Spinal cord (tissue), 9 donors: ENCODE measurements at regions not wholly inside any gene's neighbourhood (a gene's known extent, or its start where the extent isn't known, plus 50 kb on each side); places are given as distances from the start of the nearest gene placed in this dataset.

ENCODE experiments used
- DNase-seq, 6 donors: peaks; one replicate each; pipeline versions ENCODE4 v3.0.0 to v3.0.0-alpha.2; 2013 to 2015; ENCODE audit warnings: low spot score in 6 of 6, low read depth in 4 of 6
- H3K27ac ChIP-seq: one replicate; pipeline ENCODE4 v1.5.1; 2013; ENCODE audit warnings: low read depth, low read length, control low read depth
- H3K27me3 ChIP-seq: one replicate; pipeline ENCODE4 v1.6.1; 2013; ENCODE audit warnings: low read length; ENCODE audit not compliant: control insufficient read depth, insufficient read depth
- H3K36me3 ChIP-seq: one replicate; pipeline ENCODE4 v1.6.1; 2013; ENCODE audit warnings: low read length; ENCODE audit not compliant: control insufficient read depth, insufficient read depth
- H3K4me1 ChIP-seq: one replicate; pipeline ENCODE4 v1.6.1; 2013; ENCODE audit warnings: low read length; ENCODE audit not compliant: control insufficient read depth, insufficient read depth
- H3K4me3 ChIP-seq: one replicate; pipeline ENCODE4 v1.5.1; 2013; ENCODE audit warnings: low read depth, low read length, control low read depth
- H3K9me3 ChIP-seq: one replicate; pipeline ENCODE4 v1.6.1; 2013; ENCODE audit warnings: low read length; ENCODE audit not compliant: control insufficient read depth, insufficient read depth
- WGBS: methylation state at CpG from one replicate; pipeline ENCODE4 v1.1.5; 2013; ENCODE audit warnings: missing lambda C conversion rate; ENCODE audit not compliant: insufficient coverage; 5-methylcytosine and 5-hydroxymethylcytosine counted together
- donor health status: healthy.

DNA sequence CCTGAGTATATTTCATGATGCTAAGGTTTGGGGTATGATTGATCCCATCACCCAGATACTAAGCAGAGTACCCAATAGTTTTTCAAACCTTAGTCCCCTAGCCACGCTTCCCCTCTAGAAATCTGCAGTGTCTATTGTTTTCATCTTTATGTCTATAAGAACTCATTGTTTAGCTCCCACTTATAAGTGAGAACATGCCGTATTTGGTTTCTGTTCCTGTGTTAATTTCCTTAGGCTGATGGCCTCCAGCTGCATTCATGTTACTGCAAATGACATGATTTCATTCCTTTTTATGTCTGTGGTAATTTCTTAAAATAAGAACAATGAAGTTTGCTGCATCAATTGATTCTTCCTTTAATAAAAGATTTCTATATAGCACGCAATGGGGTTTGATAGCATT lies 301.3 kb downstream of the PLPP3 start:
- no peak overlapping the region for H3K27ac ChIP-seq
- WGBS = no CpG with 5 or more reads among the region's 3 CpGs
- H3K36me3 ChIP-seq = no peaks in the 10 kb centered on the region
- no peak for DNase-seq
- H3K27me3 ChIP-seq = no peaks in the 10 kb centered on the region
- no peak overlapping the region for H3K4me3 ChIP-seq
- H3K4me1 ChIP-seq = no peaks in the 10 kb centered on the region
- no peaks in the 10 kb centered on the region for H3K9me3 ChIP-seq

DNA sequence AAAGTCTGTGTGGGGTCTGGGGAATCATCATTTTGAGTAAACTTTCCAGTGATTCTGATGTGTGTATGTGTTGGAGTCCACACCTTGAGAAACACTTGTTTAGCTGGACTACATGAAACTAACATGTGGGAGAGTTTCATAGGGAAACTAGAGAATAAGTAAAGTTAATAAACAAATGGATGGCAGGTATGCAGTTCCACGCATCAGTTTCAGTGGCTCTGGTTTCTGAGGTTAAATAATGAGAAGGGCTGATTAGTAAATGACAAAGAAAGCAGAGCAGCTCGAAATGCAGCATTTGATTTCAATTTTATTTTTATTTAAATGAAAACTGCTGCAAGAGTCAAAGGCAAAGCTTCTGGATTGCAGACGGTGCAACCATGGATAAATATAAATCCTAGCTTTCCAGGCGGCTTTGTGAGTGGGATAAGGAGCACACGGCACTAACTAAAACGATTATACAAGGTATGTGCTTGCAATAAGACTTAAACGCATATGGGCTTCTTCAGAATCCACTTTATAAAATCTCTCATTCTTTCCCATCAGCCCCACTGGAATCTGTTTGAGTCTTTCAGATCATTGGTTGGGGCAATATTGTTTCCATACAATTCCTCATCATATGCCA lies 310.7 kb downstream of the PLPP3 start:
- Histone ChIP-seq H3K4me1 (no peaks in the 10 kb centered on the region), H3K27me3 (no peaks in the 10 kb centered on the region), H3K27ac (no peak overlapping the region), H3K36me3 (no peaks in the 10 kb centered on the region), H3K9me3 (no peaks in the 10 kb centered on the region), H3K4me3 (no peak overlapping the region)
- WGBS = 76% methylated on average over 3 of the region's 7 CpGs
- DNase-seq = no peak

DNA sequence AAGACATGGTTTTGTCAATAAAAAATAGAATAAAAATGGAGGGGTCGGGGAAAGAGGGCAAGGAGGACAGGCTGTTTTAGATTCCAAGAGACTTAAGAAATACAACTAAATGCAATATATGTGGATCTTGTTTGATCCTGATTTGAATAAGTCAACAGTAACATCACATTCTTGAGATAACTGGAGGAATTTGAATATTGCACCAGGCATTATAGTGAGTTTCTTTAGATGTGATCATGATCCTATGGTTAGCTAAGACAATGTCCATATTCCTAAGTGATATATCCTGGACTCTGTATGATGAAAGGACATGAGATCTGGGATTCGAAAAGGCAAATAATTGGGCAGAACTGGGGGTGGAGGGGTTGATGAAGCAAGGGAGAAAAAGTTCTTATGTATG lies 311.8 kb downstream of the PLPP3 start:
- Histone ChIP-seq H3K4me3 (no peak overlapping the region), H3K27ac (no peak overlapping the region), H3K27me3 (no peaks in the 10 kb centered on the region), H3K36me3 (no peaks in the 10 kb centered on the region), H3K4me1 (no peaks in the 10 kb centered on the region), H3K9me3 (no peaks in the 10 kb centered on the region)
- no CpG with 5 or more reads among the region's 2 CpGs for WGBS
- no peak for DNase-seq

DNA sequence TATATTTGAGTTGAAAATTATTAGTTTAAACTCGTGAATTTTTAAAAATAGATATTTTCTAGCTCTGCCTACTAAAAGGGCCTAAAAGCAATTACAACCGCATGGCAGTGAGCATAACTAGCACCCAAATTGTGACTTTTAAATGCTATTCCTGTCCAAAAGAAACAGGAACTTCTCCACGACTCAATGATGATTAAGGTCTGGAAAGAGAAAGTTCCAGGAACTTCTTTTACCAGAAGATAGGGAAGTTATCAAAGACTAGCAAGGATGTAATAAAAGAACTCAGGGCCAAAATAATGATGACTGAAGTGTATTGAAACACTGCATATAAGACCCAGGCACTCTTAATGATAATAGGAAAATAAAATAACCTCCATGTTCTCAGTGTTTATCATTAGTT lies 313.0 kb downstream of the PLPP3 start:
- WGBS = 100% methylated on average over 1 of the region's 3 CpGs

DNA sequence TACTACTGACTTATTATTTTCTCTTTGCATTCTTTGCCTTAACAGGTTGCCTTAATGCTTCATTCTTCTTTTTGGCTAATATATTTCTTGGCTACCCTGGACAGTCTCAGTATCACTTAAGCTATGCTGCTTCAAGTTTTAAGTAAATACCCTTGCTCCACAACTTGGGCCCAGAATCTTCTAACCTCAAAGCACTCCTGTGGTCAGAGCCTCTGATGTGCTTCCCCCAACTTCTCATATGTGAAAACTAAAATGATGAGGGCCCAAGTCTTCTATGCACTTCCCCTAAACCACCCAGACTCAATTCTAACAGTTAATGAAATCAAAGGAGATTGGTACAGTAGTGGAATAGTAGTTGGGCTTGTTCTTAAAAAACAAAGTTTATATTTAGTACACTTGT lies 314.1 kb downstream of the PLPP3 start:
- Histone ChIP-seq H3K4me3 (no peak overlapping the region), H3K9me3 (no peaks in the 10 kb centered on the region), H3K27me3 (no peaks in the 10 kb centered on the region), H3K4me1 (no peaks in the 10 kb centered on the region), H3K36me3 (no peaks in the 10 kb centered on the region), H3K27ac (no peak overlapping the region)
- DNase-seq = no peak

More for the DNA sequence above, 313.0 kb downstream of the PLPP3 start:
- DNase-seq = no peak
- Histone ChIP-seq H3K36me3 (no peaks in the 10 kb centered on the region), H3K9me3 (no peaks in the 10 kb centered on the region), H3K27me3 (no peaks in the 10 kb centered on the region), H3K4me3 (no peak overlapping the region), H3K27ac (no peak overlapping the region), H3K4me1 (no peaks in the 10 kb centered on the region)

DNA sequence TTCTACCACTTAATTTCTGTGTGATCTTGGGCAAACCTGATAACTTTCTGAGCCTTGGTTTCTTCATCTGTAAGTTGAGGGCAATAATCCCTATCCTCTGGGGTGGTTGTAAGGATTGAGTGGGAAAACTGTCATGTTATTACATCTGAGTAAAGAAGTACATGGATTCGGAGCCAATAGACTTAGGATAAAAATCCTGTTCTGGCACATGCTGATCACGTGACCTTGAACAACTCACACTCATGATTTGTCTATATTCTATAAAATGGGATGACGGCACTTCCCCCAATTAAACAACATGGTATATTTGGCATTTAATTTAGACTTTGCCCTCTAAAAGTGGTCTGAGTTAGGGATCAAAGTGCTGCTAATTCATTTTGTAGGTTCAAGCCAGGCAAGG lies 315.5 kb downstream of the PLPP3 start:
- WGBS = no CpG with 5 or more reads among the region's 3 CpGs
- Histone ChIP-seq H3K27me3 (no peaks in the 10 kb centered on the region), H3K9me3 (no peaks in the 10 kb centered on the region), H3K4me1 (no peaks in the 10 kb centered on the region), H3K4me3 (no peak overlapping the region), H3K27ac (no peak overlapping the region), H3K36me3 (no peaks in the 10 kb centered on the region)
- no peak for DNase-seq

DNA sequence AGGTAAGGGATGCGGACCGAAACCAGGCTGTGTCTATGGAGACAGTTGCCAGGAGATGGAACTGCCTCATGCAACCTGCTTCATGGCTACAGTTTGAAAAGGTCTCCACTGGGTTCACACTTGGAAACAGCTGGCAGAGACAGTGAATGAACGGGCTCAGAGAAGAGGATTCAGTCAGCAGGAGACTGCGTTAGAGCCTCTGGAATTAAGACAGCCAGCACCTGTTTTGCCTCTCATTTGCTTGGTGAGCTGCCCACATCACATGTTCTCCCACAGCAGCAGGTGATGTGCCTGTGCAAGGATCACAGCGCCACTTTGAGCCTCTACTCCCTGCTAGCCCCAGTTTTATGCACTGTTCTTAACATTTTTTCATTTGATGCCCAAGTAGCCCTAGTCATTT lies 321.0 kb downstream of the PLPP3 start:
- 52% methylated on average over 4 of the region's 5 CpGs for WGBS
- Histone ChIP-seq H3K4me1 (no peaks in the 10 kb centered on the region), H3K36me3 (no peaks in the 10 kb centered on the region), H3K27me3 (no peaks in the 10 kb centered on the region), H3K9me3 (no peaks in the 10 kb centered on the region), H3K27ac (no peak overlapping the region), H3K4me3 (no peak overlapping the region)
- peak in 1 of 6 donors; percentile 64 for DNase-seq

DNA sequence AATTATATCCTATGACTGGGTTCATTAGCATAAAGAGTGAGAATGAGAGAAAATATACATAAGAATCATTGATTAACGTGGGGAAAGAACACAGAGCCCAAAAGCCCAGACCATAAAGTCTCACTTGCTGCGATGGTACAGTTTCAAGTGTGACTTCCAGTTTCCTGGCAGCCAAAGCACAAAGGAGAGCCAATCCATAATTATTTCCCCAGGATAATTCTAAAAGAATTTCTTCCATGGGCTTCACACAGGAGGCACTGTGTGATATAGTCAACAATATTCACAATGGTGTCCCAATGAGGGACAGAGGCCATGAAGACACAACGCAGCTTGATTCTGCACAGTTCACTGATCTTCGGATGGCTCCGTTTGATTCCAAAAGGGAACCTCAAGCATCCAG lies 321.6 kb downstream of the PLPP3 start:
- no peak for DNase-seq
- 78% methylated on average over 4 of the region's 5 CpGs for WGBS
- no peak overlapping the region for H3K27ac ChIP-seq

DNA sequence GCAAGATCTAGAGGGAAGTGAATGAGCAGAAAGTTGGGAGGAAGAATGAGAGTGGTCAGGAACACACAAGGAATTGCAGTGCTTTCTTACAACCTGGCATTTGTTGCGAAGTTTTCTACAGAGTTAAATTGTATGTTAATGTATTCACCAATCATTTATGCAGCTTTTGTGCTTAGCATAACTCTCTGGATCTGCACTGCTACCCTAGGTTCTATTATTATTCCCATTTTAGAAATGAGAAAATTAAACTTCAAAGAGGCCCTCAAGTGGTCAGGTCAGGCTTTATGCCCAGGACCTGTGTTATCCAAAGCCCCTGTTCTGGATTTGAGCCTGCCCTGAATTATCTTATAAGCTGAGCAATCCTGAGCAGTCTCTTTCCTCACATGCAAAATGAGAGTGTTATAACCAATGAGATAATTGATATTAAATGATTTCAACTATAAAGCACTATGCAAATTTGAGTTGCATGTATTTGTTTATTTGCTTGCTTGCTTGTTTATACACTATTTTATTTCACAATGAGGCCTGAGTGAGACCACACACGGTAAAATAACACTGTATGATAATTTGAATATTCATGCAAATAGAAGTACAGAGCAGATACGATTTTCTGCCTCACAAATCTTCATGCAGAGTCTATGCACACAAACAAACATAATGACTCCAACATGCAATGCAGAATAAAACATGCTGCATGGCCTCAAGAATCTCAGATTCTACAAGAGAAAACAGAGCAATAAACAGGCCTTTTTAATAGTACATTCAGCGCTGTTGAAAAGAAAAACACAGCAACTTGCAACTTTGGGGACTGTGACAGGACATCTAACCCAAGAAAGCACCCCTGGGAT lies 323.0 kb downstream of the PLPP3 start:
- Histone ChIP-seq H3K27me3 (no peaks in the 10 kb centered on the region), H3K36me3 (no peaks in the 10 kb centered on the region), H3K27ac (no peak overlapping the region), H3K4me3 (no peak overlapping the region), H3K4me1 (no peaks in the 10 kb centered on the region), H3K9me3 (no peaks in the 10 kb centered on the region)
- WGBS = 31% methylated on average over 2 of the region's 4 CpGs
- DNase-seq = peak in 1 of 6 donors; percentile 54

More for the DNA sequence above, 321.6 kb downstream of the PLPP3 start:
- no peaks in the 10 kb centered on the region for H3K9me3 ChIP-seq
- no peak overlapping the region for H3K4me3 ChIP-seq
- H3K27me3 ChIP-seq = no peaks in the 10 kb centered on the region
- no peaks in the 10 kb centered on the region for H3K36me3 ChIP-seq
- H3K4me1 ChIP-seq = no peaks in the 10 kb centered on the region
